Heart left ventricle (tissue), 16 donors: ENCODE measurements at regions not wholly inside any gene's neighbourhood (a gene's known extent, or its start where the extent isn't known, plus 50 kb on each side); places are given as distances from the start of the nearest gene placed in this dataset.

Source experiments
- ATAC-seq, 4 donors: fragments of 200-7000 bp; cut with Tn5 transposase; one replicate each; pipeline ENCODE4 v1.9.1; 2020 to 2022; ENCODE audit warnings: moderate library complexity in 4 of 4, mild to moderate bottlenecking in 3 of 4, moderate number of reproducible peaks in 1 of 4
- DNase-seq, 5 donors: peaks; one replicate each; pipeline ENCODE4 v3.0.0-alpha.2; 2020
- H3K27ac ChIP-seq, 12 donors: fragments of 200-600 bp; sonication (generic) in 4 of 12; one replicate each; pipeline versions ENCODE4 v1.5.0 to v1.8.0; 2016 to 2022; ENCODE audit warnings: mild to moderate bottlenecking in 2 of 12
- H3K27me3 ChIP-seq, 9 donors: fragments of 200-600 bp; sonication (generic) in 2 of 9; one replicate each; pipeline versions ENCODE4 v1.5.1 to v1.8.0; 2016 to 2022; ENCODE audit warnings: mild to moderate bottlenecking in 3 of 9
- H3K36me3 ChIP-seq, 9 donors: fragments of 200-600 bp; sonication (generic) in 2 of 9; one replicate each; pipeline versions ENCODE4 v1.5.0 to v1.8.0; 2018 to 2022; ENCODE audit warnings: mild to moderate bottlenecking in 2 of 9
- H3K4me1 ChIP-seq, 12 donors: fragments of 200-600 bp; sonication (generic) in 4 of 12; one replicate each; pipeline versions ENCODE4 v1.5.0 to v1.8.0; 2016 to 2022; ENCODE audit warnings: mild to moderate bottlenecking in 3 of 12
- H3K4me3 ChIP-seq, 12 donors: fragments of 200-600 bp; sonication (generic) in 4 of 12; one replicate each; pipeline versions ENCODE4 v1.5.0 to v1.8.0; 2017 to 2022; ENCODE audit warnings: mild to moderate bottlenecking in 9 of 12, moderate library complexity in 4 of 12
- H3K9me3 ChIP-seq, 12 donors: fragments of 200-600 bp; sonication (generic) in 4 of 12; one replicate each; pipeline versions ENCODE4 v1.5.0 to v1.8.0; 2016 to 2022; ENCODE audit warnings: mild to moderate bottlenecking in 1 of 12
- POLR2A ChIP-seq, 2 donors: fragments of 450-650 bp; IDR thresholded peaks; one replicate each; pipeline ENCODE4 v1.6.1; 2017; ENCODE audit warnings: antibody characterized with exemption in 2 of 2, mild to moderate bottlenecking in 2 of 2, moderate library complexity in 2 of 2
- WGBS, 4 donors: extraction: QIAGEN DNeasy Blood & Tissue Kit in 2 of 4; methylation state at CpG; one replicate each; pipeline versions ENCODE4 v1.1.5 to v1.1.7; 2013 to 2018; 5-methylcytosine and 5-hydroxymethylcytosine counted together
- intact Hi-C, 10 donors: fragments of 100-400 bp; cut with DNase I; formaldehyde crosslinking; loops; one replicate each; pipeline versions ENCODE4 v1.11.1 to v1.14.2; 2022
- TF ChIP-seq, protein P1 (sequence below), 12 donors: fragments of 200-600 bp; sonication (generic) in 4 of 12; IDR thresholded peaks; one replicate each; pipeline versions ENCODE4 v1.5.0 to v1.8.0; 2018 to 2022; ENCODE audit warnings: antibody characterized with exemption in 12 of 12, mild to moderate bottlenecking in 5 of 12
- donor health status: ischemic (EF 13 %, LVEDD 7.1; RV severe dilation, severe dysfunction).
- donor health status: healthy with polysubstance abuse.
- donor health status: DM: no; HTN: yes; CAD: no.
- donor health status: DM: no; HTN: no; CAD: no.
- donor health status: ischemic (EF 25% LVEDD 6.9; RV normal size, moderate dysfunction).
- donor health status: ischemic (EF 25% LVEDD 5.7; RV mildly dilated, moderate dysfunction).
- donor health status: healthy.
- donor health status: DM: yes; HTN: yes; CAD: no.
- donor health status: ischemic (EF 35%, LVEDD 5.7; RV mildly dilated, moderate dysfunction).
- donor health status: nonischemic (EF 11% LVEDD 7.7; RV severe dilation, severe dysfunction).
- donor health status: DM: yes; HTN: yes; CAD: no.
- donor health status: PGD.
- donor health status: ischemic (EF 29% LVEDD 5.4; RV normal size, mild dysfunction).
- donor health status: nonischemic (EF 23%, LVEDD 6.1; RV moderate dilation, normal function).

DNA sequence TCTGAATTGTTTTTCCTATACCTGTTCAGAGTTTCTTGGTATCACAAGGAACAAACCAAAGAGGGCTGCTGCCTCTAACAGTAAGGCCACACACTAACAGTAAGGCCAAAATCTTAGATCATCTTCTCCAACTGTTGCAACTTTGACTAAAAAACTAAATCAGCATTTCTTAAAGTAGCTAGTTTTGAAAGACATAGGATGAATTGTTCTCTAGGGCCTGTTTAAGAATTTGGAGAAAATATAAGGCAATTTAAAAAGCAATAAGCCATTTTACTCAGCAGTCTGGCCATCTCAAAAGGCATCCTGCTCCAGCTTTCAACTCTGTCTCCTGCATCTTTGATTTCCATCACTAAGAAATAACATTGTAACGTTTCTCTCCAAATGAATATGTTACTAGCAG lies 105.0 kb upstream of the MON1B start:
- TF ChIP-seq, protein P1, sequence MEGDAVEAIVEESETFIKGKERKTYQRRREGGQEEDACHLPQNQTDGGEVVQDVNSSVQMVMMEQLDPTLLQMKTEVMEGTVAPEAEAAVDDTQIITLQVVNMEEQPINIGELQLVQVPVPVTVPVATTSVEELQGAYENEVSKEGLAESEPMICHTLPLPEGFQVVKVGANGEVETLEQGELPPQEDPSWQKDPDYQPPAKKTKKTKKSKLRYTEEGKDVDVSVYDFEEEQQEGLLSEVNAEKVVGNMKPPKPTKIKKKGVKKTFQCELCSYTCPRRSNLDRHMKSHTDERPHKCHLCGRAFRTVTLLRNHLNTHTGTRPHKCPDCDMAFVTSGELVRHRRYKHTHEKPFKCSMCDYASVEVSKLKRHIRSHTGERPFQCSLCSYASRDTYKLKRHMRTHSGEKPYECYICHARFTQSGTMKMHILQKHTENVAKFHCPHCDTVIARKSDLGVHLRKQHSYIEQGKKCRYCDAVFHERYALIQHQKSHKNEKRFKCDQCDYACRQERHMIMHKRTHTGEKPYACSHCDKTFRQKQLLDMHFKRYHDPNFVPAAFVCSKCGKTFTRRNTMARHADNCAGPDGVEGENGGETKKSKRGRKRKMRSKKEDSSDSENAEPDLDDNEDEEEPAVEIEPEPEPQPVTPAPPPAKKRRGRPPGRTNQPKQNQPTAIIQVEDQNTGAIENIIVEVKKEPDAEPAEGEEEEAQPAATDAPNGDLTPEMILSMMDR (IDR thresholded peaks at IDR 0.05) = no peak
- no peak for TF ChIP-seq POLR2A (IDR thresholded peaks at IDR 0.05)

DNA sequence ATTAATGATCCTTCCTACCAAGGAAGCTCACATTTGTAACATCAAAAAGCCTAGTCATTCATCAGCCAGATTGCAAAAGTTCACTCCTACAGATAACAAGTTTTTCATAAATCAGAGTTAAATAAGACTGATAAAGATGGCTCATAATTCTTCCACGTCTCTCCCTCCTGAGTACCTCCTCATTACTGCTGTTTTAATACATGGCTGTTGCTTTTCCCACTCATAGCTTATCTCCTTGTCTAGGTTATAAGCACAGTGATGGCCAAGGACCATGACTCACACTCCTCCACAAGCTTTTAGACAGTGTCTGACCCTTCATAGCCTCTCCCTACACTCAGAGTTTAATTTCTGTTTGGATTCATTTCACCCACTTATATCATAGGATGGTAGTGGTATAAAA lies 100.9 kb upstream of the MON1B start:
- WGBS, 4 donors = 47 to 66% (median 57%) methylated on average over 1 of the region's 1 CpG
- ATAC-seq (peak in 2 of 4 donors; percentile 66 to 83), DNase-seq (no peak)
- Histone ChIP-seq H3K27me3 (no peaks in the 10 kb centered on the region), H3K9me3 (no peaks in the 10 kb centered on the region), H3K27ac (no peak overlapping the region), H3K4me3 (no peak overlapping the region), H3K36me3 (no peaks in the 10 kb centered on the region), H3K4me1 (peaks cover 0 to 3% (median 0%) of the 10 kb centered on the region in 12 donors)
- TF ChIP-seq, protein P1 (IDR thresholded peaks at IDR 0.05) = no peak
- TF ChIP-seq POLR2A (IDR thresholded peaks at IDR 0.05) = no peak
- intact Hi-C loops = no loop called here

More for the DNA sequence above, 105.0 kb upstream of the MON1B start:
- Histone ChIP-seq H3K36me3 (no peaks in the 10 kb centered on the region), H3K9me3 (peaks cover 0 to 2% (median 0%) of the 10 kb centered on the region in 12 donors), H3K27me3 (no peaks in the 10 kb centered on the region), H3K4me1 (no peaks in the 10 kb centered on the region), H3K27ac (no peak overlapping the region), H3K4me3 (no peak overlapping the region)
- intact Hi-C loops = no loop called here
- ATAC-seq (no peak), DNase-seq (no peak)
- WGBS, 4 donors = 64 to 80% (median 70%) methylated on average over 1 of the region's 1 CpG

DNA sequence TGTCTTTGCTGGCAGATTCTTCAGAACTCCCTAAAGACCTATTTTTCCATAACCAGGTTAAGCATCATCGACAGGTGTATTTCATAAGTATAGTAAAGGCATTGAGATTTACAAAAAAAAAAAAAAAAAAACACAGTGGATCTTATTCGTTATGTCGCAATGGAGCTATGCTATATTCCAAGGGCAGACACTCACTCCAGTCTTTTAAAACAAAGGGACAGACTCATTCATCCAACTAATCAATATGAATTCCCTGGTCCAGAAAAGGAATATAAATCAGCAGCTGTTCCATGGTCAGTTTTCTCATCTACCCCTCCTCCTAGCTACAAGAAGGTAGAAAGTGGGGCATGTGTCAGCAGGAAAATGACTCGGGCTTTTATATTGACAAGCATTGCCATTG lies 97.7 kb upstream of the MON1B start:
- no peaks in the 10 kb centered on the region for H3K9me3 ChIP-seq
- no peaks in the 10 kb centered on the region for H3K36me3 ChIP-seq
- no peak overlapping the region for H3K4me3 ChIP-seq
- H3K4me1 ChIP-seq = peaks cover 0 to 3% (median 0%) of the 10 kb centered on the region in 12 donors
- no peaks in the 10 kb centered on the region for H3K27me3 ChIP-seq
- DNase-seq (no peak), ATAC-seq (no peak)
- intact Hi-C loops = no loop called here
- WGBS, 4 donors = 91 to 93% (median 92%) methylated on average over 4 of the region's 4 CpGs
- no peak overlapping the region for H3K27ac ChIP-seq
- TF ChIP-seq POLR2A (IDR thresholded peaks at IDR 0.05) = no peak
- TF ChIP-seq, protein P1 (IDR thresholded peaks at IDR 0.05) = no peak

DNA sequence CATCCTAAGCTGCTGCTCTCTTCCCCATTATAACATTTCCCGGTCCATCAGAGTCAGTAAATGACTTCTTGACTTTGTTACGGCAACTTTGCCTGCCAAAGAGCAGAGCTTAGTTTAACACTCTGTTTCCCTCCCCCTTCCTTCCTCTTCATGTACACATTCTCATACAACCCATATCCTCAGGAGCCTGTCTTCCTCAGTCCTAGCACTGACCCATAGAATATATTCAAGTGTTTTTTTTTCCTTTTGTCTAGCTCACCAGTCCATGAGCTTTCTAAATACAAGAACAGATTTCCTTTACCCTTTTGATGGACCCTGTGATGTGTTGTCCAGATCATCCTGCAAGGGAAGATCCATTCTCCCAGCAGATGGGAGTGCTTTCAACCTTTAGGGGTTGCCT lies 97.0 kb upstream of the MON1B start:
- intact Hi-C loops = no loop called here
- H3K9me3 ChIP-seq = no peaks in the 10 kb centered on the region
- no peak for DNase-seq
- peaks cover 0 to 3% (median 0%) of the 10 kb centered on the region in 12 donors for H3K4me1 ChIP-seq
- no peak overlapping the region for H3K4me3 ChIP-seq
- no peak overlapping the region for H3K27ac ChIP-seq
- no peaks in the 10 kb centered on the region for H3K27me3 ChIP-seq
- peak in 1 of 4 donors; percentile 85 for ATAC-seq
- no peaks in the 10 kb centered on the region for H3K36me3 ChIP-seq
- 49 to 68% (median 58%) methylated on average over 2 of the region's 2 CpGs for WGBS, 4 donors
- TF ChIP-seq, protein P1 (IDR thresholded peaks at IDR 0.05) = no peak
- no peak for TF ChIP-seq POLR2A (IDR thresholded peaks at IDR 0.05)
